Uterus (tissue), 2 donors: ENCODE measurements at regions not wholly inside any gene's neighbourhood (a gene's known extent, or its start where the extent isn't known, plus 50 kb on each side); places are given as distances from the start of the nearest gene placed in this dataset.

ENCODE experiments used
- CTCF ChIP-seq, 4 experiments: fragments of 200-600 bp in 2 of 4; fragments of 450-650 bp in 2 of 4; sonication (generic) in 2 of 4; IDR thresholded peaks; one replicate each; pipeline ENCODE4 v1.5.1; 2016 to 2019; ENCODE audit warnings: antibody characterized with exemption in 4 of 4, mild to moderate bottlenecking in 2 of 4, moderate library complexity in 1 of 4
- POLR2A ChIP-seq, 2 donors: fragments of 450-650 bp; IDR thresholded peaks; one replicate each; pipeline ENCODE4 v1.6.1; 2016; ENCODE audit warnings: antibody characterized with exemption in 2 of 2, mild to moderate bottlenecking in 1 of 2, moderate library complexity in 1 of 2

- no peak for TF ChIP-seq CTCF (IDR thresholded peaks at IDR 0.05)
- TF ChIP-seq POLR2A (IDR thresholded peaks at IDR 0.05), result no peak
Measured at GRCh38 chr2:23330214-23330613, 54.8 kb upstream of the KLHL29 start.
